ENCODE measurements at regions not wholly inside any gene's neighbourhood (a gene's known extent, or its start where the extent isn't known, plus 50 kb on each side); places are given as distances from the start of the nearest gene placed in this dataset.

GRCh38 chrX:142742581-142742980 lies 283.1 kb upstream of the SPANXN4 start:
- DNase-seq (no peak), ATAC-seq (no peak)
- no peaks in the 10 kb centered on the region for H3K27me3 ChIP-seq
- H3K4me3 ChIP-seq = no peak overlapping the region
- no peaks in the 10 kb centered on the region for H3K36me3 ChIP-seq
- H3K9me3 ChIP-seq = no peaks in the 10 kb centered on the region
- intact Hi-C loops (cut with DNase I) = no loop called here
- no peak for TF ChIP-seq CTCF (IDR thresholded peaks at IDR 0.05)
- H3K27ac ChIP-seq = no peak overlapping the region
- no peaks in the 10 kb centered on the region for H3K4me1 ChIP-seq

GRCh38 chrX:142733327-142733726 lies 292.4 kb upstream of the SPANXN4 start:
- no peak overlapping the region for H3K27ac ChIP-seq
- H3K9me3 ChIP-seq = no peaks in the 10 kb centered on the region
- TF ChIP-seq CTCF (IDR thresholded peaks at IDR 0.05) = no peak
- intact Hi-C loops (cut with DNase I) = no loop called here
- H3K4me1 ChIP-seq = no peaks in the 10 kb centered on the region
- no peak for DNase-seq
- no peaks in the 10 kb centered on the region for H3K36me3 ChIP-seq
- no peaks in the 10 kb centered on the region for H3K27me3 ChIP-seq
- no peak overlapping the region for H3K4me3 ChIP-seq
- ATAC-seq = no peak

GRCh38 chrX:142711796-142712290 lies 313.9 kb upstream of the SPANXN4 start:
- Histone ChIP-seq H3K36me3 (no peaks in the 10 kb centered on the region), H3K9me3 (no peaks in the 10 kb centered on the region), H3K27me3 (no peaks in the 10 kb centered on the region), H3K27ac (no peak overlapping the region), H3K4me3 (no peak overlapping the region), H3K4me1 (no peaks in the 10 kb centered on the region)
- TF ChIP-seq CTCF (IDR thresholded peaks at IDR 0.05) = no peak
- ATAC-seq (no peak), DNase-seq (no peak)
- intact Hi-C loops (cut with DNase I) = no loop called here

GRCh38 chrX:142702749-142703148 lies 323.0 kb upstream of the SPANXN4 start:
- ATAC-seq = no peak

GRCh38 chrX:142688256-142688655 lies 337.5 kb upstream of the SPANXN4 start:
- Histone ChIP-seq H3K9me3 (no peaks in the 10 kb centered on the region), H3K27ac (no peak overlapping the region), H3K4me1 (no peaks in the 10 kb centered on the region), H3K4me3 (no peak overlapping the region), H3K27me3 (no peaks in the 10 kb centered on the region), H3K36me3 (no peaks in the 10 kb centered on the region)
- intact Hi-C loops (cut with DNase I) = no loop called here
- DNase-seq (no peak), ATAC-seq (no peak)
- TF ChIP-seq CTCF (IDR thresholded peaks at IDR 0.05) = no peak

More at GRCh38 chrX:142702749-142703148, 323.0 kb upstream of the SPANXN4 start:
- Histone ChIP-seq H3K9me3 (no peaks in the 10 kb centered on the region), H3K4me1 (no peaks in the 10 kb centered on the region), H3K4me3 (no peak overlapping the region), H3K36me3 (no peaks in the 10 kb centered on the region), H3K27me3 (no peaks in the 10 kb centered on the region), H3K27ac (no peak overlapping the region)
- no peak for DNase-seq
- intact Hi-C loops (cut with DNase I) = no loop called here
- no peak for TF ChIP-seq CTCF (IDR thresholded peaks at IDR 0.05)

- DNase-seq (no peak), ATAC-seq (no peak)
- Histone ChIP-seq H3K27me3 (no peaks in the 10 kb centered on the region), H3K4me3 (no peak overlapping the region), H3K27ac (no peak overlapping the region), H3K9me3 (no peaks in the 10 kb centered on the region), H3K36me3 (no peaks in the 10 kb centered on the region), H3K4me1 (no peaks in the 10 kb centered on the region)
- intact Hi-C loops (cut with DNase I) = no loop called here
- TF ChIP-seq CTCF (IDR thresholded peaks at IDR 0.05) = no peak
Observed at GRCh38 chrX:142686653-142687283, 339.0 kb upstream of the SPANXN4 start.
